ENCODE measurements at regions not wholly inside any gene's neighbourhood (a gene's known extent, or its start where the extent isn't known, plus 50 kb on each side); places are given as distances from the start of the nearest gene placed in this dataset.

- H3K27me3 Mint-ChIP-seq (ENCODE audit: insufficient read depth): no peaks in the 10 kb centered on the region
- H3K27me3 ChIP-seq (ENCODE audit: control insufficient read depth, insufficient read depth, low read length, poor library complexity, severe bottlenecking): no peaks in the 10 kb centered on the region
- peaks cover 6% of the 10 kb centered on the region for H3K9me3 Mint-ChIP-seq
- no peak overlapping the region for H3K4me3 ChIP-seq (ENCODE audit: low read length)
- no peak overlapping the region for H3K27ac Mint-ChIP-seq
- H3K27ac ChIP-seq (ENCODE audit: low read depth, low read length): no peak overlapping the region
- H3K4me1 Mint-ChIP-seq: no peaks in the 10 kb centered on the region
- no peak overlapping the region for H3K4me3 Mint-ChIP-seq
- TF ChIP-seq, protein P1, sequence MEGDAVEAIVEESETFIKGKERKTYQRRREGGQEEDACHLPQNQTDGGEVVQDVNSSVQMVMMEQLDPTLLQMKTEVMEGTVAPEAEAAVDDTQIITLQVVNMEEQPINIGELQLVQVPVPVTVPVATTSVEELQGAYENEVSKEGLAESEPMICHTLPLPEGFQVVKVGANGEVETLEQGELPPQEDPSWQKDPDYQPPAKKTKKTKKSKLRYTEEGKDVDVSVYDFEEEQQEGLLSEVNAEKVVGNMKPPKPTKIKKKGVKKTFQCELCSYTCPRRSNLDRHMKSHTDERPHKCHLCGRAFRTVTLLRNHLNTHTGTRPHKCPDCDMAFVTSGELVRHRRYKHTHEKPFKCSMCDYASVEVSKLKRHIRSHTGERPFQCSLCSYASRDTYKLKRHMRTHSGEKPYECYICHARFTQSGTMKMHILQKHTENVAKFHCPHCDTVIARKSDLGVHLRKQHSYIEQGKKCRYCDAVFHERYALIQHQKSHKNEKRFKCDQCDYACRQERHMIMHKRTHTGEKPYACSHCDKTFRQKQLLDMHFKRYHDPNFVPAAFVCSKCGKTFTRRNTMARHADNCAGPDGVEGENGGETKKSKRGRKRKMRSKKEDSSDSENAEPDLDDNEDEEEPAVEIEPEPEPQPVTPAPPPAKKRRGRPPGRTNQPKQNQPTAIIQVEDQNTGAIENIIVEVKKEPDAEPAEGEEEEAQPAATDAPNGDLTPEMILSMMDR (conservative IDR thresholded peaks at IDR 0.05): no peak
- H3K36me3 Mint-ChIP-seq (ENCODE audit: low read depth): no peaks in the 10 kb centered on the region
- WGBS, 2 experiments (ENCODE audit: insufficient coverage in 1 of 2, insufficient read length in 1 of 2): 90 to 93% methylated on average over 2 to 4 of the region's 4 CpGs
- no peaks in the 10 kb centered on the region for H3K9me3 ChIP-seq (ENCODE audit: control insufficient read depth, low read length)
- DNase-seq: no peak
- H3K9ac ChIP-seq (ENCODE audit: extremely low read depth, low read length, poor library complexity, severe bottlenecking): no peak overlapping the region
- H3K36me3 ChIP-seq (ENCODE audit: control insufficient read depth, insufficient read depth, low read length): no peaks in the 10 kb centered on the region
- no peaks in the 10 kb centered on the region for H3K4me1 ChIP-seq (ENCODE audit: control insufficient read depth, insufficient read depth, low read length)
Measured at GRCh38 chr1:194515916-194516315, 1329.5 kb upstream of the B3GALT2 start.

GRCh38 chr1:194512957-194513356, 1326.5 kb upstream of the B3GALT2 start:
- Histone ChIP-seq H3K4me1 (ENCODE audit: control insufficient read depth, insufficient read depth, low read length) (no peaks in the 10 kb centered on the region), H3K9ac (ENCODE audit: extremely low read depth, low read length, poor library complexity, severe bottlenecking) (no peak overlapping the region), H3K4me3 (ENCODE audit: low read length) (no peak overlapping the region), H3K27ac (ENCODE audit: low read depth, low read length) (no peak overlapping the region), H3K27me3 (ENCODE audit: control insufficient read depth, insufficient read depth, low read length, poor library complexity, severe bottlenecking) (no peaks in the 10 kb centered on the region), H3K36me3 (ENCODE audit: control insufficient read depth, insufficient read depth, low read length) (no peaks in the 10 kb centered on the region), H3K9me3 (ENCODE audit: control insufficient read depth, low read length) (no peaks in the 10 kb centered on the region)
- no peaks in the 10 kb centered on the region for H3K36me3 Mint-ChIP-seq (ENCODE audit: low read depth)
- WGBS, 2 experiments (ENCODE audit: insufficient coverage in 1 of 2, insufficient read length in 1 of 2): 94 to 100% methylated on average over 2 to 3 of the region's 3 CpGs
- no peak for DNase-seq
- H3K27ac Mint-ChIP-seq: no peak overlapping the region
- H3K4me1 Mint-ChIP-seq: no peaks in the 10 kb centered on the region
- H3K27me3 Mint-ChIP-seq (ENCODE audit: insufficient read depth): no peaks in the 10 kb centered on the region
- H3K9me3 Mint-ChIP-seq: peaks cover 15% of the 10 kb centered on the region
- H3K4me3 Mint-ChIP-seq: no peak overlapping the region
- TF ChIP-seq, protein P1 (conservative IDR thresholded peaks at IDR 0.05): no peak

DNA sequence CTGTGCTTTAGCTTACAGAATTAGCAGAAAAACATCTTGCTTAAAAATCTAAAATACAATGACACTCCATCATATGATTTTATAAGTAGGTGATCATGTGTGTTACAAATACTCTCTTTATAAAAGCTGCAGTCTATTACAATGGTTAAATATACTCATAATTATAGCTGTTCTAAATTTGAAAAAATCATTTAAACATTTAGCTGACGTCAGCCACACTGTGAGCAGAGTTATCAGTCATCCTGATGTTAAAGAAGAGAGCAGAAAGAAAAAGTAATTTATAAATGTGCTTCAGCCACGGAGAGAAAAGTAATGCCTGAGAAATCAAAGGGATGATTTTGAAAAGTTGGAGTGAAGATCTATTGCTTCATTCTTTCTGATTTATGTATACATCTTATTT, 1325.9 kb upstream of the B3GALT2 start:
- H3K27me3 ChIP-seq (ENCODE audit: control insufficient read depth, insufficient read depth, low read length, poor library complexity, severe bottlenecking): no peaks in the 10 kb centered on the region
- TF ChIP-seq, protein P1 (conservative IDR thresholded peaks at IDR 0.05): no peak
- Mint-ChIP-seq H3K36me3 (ENCODE audit: low read depth) (no peaks in the 10 kb centered on the region), H3K27me3 (ENCODE audit: insufficient read depth) (no peaks in the 10 kb centered on the region), H3K4me3 (no peak overlapping the region), H3K9me3 (peaks cover 15% of the 10 kb centered on the region), H3K27ac (no peak overlapping the region), H3K4me1 (no peaks in the 10 kb centered on the region)
- no peak overlapping the region for H3K9ac ChIP-seq (ENCODE audit: extremely low read depth, low read length, poor library complexity, severe bottlenecking)
- no peaks in the 10 kb centered on the region for H3K9me3 ChIP-seq (ENCODE audit: control insufficient read depth, low read length)
- no peak for DNase-seq
- no peaks in the 10 kb centered on the region for H3K4me1 ChIP-seq (ENCODE audit: control insufficient read depth, insufficient read depth, low read length)
- no peak overlapping the region for H3K4me3 ChIP-seq (ENCODE audit: low read length)
- WGBS, 2 experiments (ENCODE audit: insufficient coverage in 1 of 2, insufficient read length in 1 of 2): 82% methylated on average over 2 of the region's 2 CpGs; no CpG with 5 or more reads in 1 of the 2 experiments
- no peak overlapping the region for H3K27ac ChIP-seq (ENCODE audit: low read depth, low read length)
- H3K36me3 ChIP-seq (ENCODE audit: control insufficient read depth, insufficient read depth, low read length): no peaks in the 10 kb centered on the region
